ENCODE measurements at regions not wholly inside any gene's neighbourhood (a gene's known extent, or its start where the extent isn't known, plus 50 kb on each side); places are given as distances from the start of the nearest gene placed in this dataset.
A peak's percentile ranks its signal among the peaks of the same experiment; 100 is the strongest.
"Not testable (repeated sequence)": the region's sequence is repeated elsewhere in the genome, so short reads cannot be mapped to it uniquely, and the experiment has no call there.

DNA sequence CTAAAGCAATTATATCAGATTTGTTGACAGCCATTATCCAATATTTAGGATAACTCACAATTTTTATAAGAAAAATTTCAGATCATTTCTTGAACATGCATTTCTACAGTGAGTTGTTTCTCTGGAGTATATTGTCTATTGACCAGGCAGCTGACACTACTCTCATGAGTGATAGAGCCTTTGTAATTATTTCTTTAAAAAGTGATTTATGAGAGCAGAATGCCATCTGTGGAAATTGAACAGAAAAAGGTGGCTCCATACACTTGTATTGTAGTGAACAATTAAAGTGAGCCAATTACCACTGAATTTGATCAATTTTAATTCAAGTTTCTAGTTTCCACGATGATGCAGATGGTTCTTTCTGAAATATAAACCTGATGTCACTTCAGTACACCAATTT is 855.4 kb downstream of the TAF11L14 start:
- DNase-seq, result no peak

DNA sequence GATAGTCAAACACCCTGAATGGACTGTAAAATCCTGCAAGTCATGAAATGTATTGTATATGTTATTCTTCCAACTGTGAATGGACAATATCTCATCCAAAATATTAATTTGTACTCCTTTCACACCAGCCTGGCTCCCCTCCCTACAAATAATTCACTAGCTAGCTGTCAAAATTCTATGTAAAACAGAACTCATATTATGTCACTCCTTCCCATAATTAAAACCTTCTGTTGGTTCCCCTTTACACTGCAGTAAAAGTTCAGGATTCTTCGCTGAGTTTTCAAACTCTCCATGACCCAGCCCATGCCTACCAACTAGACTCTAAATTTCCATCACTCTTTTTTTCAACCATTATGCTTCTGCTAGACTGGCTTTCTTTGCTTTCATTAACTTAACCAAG is 857.1 kb downstream of the TAF11L14 start:
- no peak for DNase-seq

GRCh38 chr5:18495157-18495556 is 860.9 kb downstream of the TAF11L14 start:
- DNase-seq, result peak; percentile 16

GRCh38 chr5:18496041-18496440 is 861.8 kb downstream of the TAF11L14 start:
- DNase-seq, result no peak

DNA sequence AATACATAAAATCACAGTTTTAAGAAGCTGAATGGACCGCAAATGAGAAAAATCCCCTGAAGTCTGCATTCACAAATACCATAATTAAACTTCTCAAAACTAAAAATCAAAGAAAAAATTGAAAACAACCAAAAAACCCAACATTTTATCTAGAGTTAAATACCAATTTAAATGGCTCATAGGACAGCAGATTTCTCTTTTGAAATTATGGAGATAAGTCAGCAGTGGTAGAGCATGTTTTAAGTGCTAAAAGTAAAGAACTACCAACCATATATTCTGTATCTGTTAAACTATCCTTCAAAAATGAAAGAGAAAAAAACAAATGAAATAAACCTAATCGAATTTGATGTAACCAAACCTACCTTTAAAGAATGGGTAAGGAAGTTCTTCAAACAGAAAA is 862.8 kb downstream of the TAF11L14 start:
- DNase-seq, result peak; percentile 16

DNA sequence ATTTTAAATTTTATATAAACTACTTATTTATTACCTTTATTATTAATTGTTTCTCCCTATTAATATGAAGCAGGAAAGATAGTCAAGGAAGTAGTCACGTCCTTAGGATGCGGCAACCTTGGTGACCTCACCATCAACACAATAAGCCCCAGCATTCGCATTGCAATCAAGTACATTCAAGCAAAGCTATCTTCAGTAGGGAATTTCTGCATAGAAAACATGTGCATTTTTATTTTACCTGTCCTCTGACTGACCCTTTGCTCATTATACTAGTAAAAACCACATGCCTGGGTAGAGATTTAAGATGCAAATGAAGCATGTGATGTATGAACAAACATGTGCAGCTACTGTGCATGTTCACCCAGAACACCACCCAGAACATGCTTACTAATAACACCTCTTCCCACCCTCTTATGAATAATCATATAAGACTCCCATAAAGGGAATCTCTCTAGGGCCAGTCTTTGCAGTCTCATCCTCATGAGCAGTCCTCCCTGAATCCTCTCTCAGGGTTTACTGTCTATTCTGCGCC is 869.6 kb downstream of the TAF11L14 start:
- DNase-seq, result no peak

DNA sequence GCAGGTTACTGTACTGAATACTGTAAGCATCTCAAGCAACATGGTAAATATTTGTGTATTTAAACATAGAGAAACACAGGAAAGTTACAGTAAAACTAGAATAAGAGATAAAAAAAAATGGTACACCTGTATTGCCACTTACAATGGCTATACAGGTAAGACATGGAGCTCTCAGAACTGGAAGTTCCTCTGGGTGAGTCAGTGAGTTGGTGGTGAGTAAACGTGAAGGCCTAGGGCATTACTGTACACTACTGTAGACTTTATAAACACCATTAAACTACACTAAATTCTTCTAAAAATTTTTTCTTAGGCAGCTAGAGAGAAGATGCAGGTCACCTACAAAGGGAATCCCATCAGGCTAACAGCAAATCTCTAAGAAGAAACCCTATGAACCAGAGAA is 872.9 kb downstream of the TAF11L14 start:
- no peak for DNase-seq

GRCh38 chr5:18517641-18518380 is 883.6 kb downstream of the TAF11L14 start:
- no peak for DNase-seq

- DNase-seq, result peak; percentile 61
Measured at GRCh38 chr5:18523380-18523779, 889.1 kb downstream of the TAF11L14 start.

GRCh38 chr5:18526792-18527405 is 892.6 kb downstream of the TAF11L14 start:
- peak; percentile 31 for DNase-seq

GRCh38 chr5:18533137-18533536 is 898.9 kb downstream of the TAF11L14 start:
- no peak for DNase-seq

- no peak for DNase-seq
Measured at GRCh38 chr5:18534119-18534518, 899.9 kb downstream of the TAF11L14 start.

GRCh38 chr5:18535753-18536152 is 901.5 kb downstream of the TAF11L14 start:
- not testable (repeated sequence) for DNase-seq

DNA sequence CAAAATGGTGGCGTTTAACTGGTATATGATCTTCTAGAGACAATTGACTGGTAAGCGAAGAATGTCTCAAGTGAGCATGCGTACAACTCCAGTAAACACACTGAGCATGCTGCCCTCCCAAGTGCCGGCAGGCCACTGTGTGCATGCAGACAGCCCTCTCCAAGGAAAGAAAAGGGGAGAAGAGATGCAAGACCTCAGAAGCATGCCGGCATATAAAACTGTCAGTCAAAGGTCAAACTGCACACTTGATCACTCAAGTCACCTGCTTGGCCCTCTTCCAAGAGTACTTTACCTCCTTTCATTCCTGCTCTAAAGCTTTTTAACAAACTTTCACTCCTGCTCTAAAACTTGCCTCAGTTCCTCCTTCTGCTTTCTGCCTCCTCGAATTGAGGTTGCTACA is 910.2 kb downstream of the TAF11L14 start:
- no peak for DNase-seq

GRCh38 chr5:18546591-18546990 is 912.3 kb downstream of the TAF11L14 start:
- no peak for DNase-seq

DNA sequence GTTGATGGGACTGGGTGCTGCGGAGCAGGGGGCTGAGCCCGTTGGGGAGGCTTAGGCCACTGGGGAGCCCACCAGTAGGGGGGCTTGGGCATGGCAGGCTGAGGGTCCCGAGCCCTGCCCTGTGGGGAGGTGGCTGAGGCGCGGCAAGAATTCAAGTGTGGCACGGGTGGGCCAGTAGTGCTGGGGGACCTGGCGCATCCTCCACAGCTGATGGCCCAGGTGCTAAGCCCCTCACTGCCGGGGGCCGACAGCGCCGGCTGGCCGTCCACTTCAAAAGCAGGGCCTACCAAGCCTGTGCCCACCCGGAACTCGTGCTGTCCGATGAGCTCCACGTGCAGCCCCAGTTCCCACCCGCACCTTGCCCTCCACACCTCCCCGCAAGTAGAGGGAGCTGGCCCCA is 917.5 kb downstream of the TAF11L14 start:
- DNase-seq, result no peak

GRCh38 chr5:18553269-18553668 is 919.0 kb downstream of the TAF11L14 start:
- no peak for DNase-seq

- no peak for DNase-seq
Measured at GRCh38 chr5:18560602-18561001, 926.3 kb downstream of the TAF11L14 start.

GRCh38 chr5:18563853-18564252 is 929.6 kb downstream of the TAF11L14 start:
- DNase-seq, result peak; percentile 41

GRCh38 chr5:18566671-18567070 is 932.4 kb downstream of the TAF11L14 start:
- no peak for DNase-seq

- DNase-seq, result no peak
Measured at GRCh38 chr5:18576586-18576985, 942.3 kb downstream of the TAF11L14 start.

DNA sequence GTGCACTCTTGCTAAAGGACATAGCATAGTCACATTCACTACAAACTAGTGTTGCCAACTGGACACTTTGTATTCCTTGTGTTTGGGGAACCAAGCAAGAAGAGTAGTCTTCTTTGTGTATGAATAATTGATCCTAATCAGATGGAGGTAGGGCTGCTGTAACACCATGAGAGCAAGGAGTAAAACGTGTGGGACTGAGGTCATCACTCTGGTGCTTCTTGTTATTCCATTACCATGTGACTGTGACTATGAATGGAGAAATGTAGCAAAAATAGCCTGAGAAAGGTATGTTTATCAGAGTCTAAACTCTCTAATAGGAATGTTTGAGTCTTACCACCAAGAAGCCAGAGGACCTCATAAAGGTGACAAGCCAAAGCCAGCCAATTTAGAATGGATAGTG is 966.9 kb downstream of the TAF11L14 start:
- no peak for DNase-seq

GRCh38 chr5:18602402-18602801 is 968.1 kb downstream of the TAF11L14 start:
- DNase-seq, result no peak

- no peak for DNase-seq
Measured at GRCh38 chr5:18605186-18605585, 970.9 kb downstream of the TAF11L14 start.

DNA sequence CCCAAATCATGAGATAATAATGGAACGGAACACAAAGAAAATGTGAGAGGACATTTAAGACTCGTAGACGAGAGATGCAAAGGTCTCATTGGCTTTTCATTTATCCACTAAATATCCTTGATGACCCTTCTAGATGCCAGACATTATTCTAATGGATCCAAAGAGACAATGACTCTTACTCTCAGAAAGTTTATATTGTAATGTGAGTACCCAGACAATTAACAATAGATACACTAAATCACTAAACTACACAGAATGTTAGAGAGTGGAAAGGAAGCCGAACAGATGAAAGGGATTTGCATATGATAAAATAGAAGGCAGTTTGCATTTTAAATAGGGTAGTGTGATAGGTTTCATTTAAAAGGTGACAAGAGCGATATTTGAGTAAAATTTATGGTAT is 973.3 kb downstream of the TAF11L14 start:
- DNase-seq, result no peak
